Fibroblast of skin of right biceps (primary cell): ENCODE measurements at regions not wholly inside any gene's neighbourhood (a gene's known extent, or its start where the extent isn't known, plus 50 kb on each side); places are given as distances from the start of the nearest gene placed in this dataset.
A peak's percentile ranks its signal among the peaks of the same experiment; 100 is the strongest.

Experiments used
- DNase-seq: peaks from one replicate; pipeline ENCODE4 v3.0.0-alpha.2; 2013

DNA sequence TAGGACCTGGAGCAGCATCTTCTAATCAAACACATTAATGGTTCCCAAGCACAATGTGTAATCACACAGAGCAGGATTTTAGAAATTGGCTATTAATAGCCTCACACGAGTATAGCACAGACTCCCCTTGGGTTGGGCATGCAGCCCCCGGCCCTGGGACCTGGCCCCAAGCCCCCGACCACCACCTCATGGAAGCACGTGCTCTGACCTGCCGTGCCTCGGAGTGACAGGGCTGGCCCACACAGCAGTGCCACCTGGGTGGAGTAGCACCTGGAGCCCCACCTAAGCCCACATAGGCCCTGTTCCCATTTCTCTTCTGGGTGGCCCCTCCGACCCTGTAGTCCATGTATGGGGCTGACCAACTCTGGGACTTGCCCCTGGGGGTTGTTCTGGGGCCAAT lies 171.8 kb downstream of the TTLL2 start:
- DNase-seq: no peak

DNA sequence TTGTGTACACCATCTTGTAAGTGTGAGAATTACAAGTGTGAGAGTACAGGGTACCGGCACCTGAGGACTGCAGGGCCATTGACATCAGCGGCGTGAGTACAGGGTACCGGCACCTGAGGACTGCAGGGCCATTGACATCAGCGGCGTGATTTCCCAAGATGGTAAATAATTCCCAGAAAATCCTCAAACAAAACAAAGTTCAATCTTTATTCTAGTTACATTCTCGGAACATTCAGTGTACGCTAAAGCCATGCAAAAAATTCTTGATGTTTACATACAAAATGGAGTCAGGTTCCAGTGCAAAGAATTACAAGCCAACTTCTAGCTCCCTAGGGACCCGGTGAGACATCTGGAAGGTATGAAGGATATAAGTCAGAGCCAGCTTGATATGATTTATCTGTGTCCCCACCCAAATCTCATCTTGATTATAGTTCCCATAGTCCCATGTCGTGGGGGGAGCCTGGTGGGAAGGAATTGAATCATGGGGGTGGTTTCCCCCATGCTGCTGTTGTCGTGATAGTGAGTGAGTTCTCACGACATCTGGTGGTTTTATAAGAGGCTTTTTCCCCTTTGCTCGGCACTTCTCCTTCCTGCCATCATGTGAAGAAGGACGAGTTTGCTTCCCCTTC lies 172.7 kb downstream of the TTLL2 start:
- DNase-seq: peak; percentile 10

DNA sequence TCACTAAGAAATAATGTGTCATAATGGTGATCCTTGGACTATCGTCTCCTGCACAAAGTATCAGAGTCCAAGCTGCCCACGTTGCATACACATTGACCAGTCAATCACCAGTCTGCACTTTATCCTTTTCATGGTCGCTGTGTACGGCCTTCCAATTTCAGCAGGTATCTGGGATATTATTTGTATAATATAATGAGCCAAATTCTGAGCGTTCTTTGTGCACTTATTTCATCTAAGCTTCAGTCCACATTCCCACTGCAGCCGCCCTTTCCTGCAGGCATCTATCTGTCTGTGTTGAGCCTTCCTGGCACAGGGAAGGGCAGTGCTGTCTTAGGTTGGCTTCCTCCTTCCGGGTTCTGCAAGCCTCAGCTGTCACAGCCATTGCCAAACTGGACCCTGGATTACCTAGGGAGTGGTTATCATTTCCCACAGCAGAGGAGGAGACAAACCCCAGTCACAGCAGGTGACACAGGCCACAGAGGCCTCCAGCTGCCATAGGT lies 174.3 kb downstream of the TTLL2 start:
- no peak for DNase-seq

DNA sequence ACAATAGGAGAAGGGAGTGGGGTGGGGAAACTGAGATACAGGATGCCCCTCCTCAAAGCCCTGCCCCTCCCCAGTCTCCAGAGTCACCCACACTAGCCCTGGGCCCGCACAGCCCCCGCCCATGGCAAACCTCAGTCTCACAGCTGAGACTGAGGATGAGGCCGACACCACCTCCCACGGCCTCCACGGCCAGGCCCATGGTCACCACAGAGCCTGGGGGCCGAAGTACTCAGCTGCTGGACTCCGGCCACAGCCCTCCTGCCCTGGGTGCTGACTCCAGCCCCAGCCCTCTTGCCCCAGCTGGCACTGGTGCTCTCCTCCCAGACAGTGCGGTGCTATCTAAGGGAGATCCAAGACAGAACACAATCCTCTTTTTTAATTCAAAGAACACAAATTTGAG lies 176.1 kb downstream of the TTLL2 start:
- no peak for DNase-seq

- DNase-seq: no peak
Observed at GRCh38 chr6:167501831-167502385, 177.0 kb downstream of the TTLL2 start.

GRCh38 chr6:167502471-167502870 lies 177.6 kb downstream of the TTLL2 start:
- DNase-seq: no peak

- DNase-seq: no peak
Observed at GRCh38 chr6:167504385-167504961, 179.6 kb downstream of the TTLL2 start.

DNA sequence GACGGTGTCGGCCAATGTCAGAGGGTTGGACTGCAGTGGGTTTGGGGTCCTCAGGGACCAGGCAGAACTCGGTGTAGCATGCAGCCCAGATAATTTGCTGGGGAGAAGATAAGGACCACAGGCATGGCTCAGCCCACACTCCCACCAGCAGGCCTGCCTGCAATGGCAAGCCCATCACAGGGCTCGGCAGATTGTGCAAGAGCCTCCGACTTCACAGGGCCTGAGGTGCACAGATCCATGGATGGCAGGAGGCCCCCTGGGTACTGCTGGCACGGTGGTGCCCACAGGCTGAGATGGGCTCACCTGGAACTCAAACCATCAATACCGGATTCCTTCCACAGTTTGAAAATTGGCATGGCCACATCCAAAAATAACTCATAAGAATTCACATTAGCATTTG lies 180.3 kb downstream of the TTLL2 start:
- DNase-seq: no peak

GRCh38 chr6:167505782-167506181 lies 180.9 kb downstream of the TTLL2 start:
- DNase-seq: no peak

GRCh38 chr6:167506443-167507301 lies 181.8 kb downstream of the TTLL2 start:
- no peak for DNase-seq

DNA sequence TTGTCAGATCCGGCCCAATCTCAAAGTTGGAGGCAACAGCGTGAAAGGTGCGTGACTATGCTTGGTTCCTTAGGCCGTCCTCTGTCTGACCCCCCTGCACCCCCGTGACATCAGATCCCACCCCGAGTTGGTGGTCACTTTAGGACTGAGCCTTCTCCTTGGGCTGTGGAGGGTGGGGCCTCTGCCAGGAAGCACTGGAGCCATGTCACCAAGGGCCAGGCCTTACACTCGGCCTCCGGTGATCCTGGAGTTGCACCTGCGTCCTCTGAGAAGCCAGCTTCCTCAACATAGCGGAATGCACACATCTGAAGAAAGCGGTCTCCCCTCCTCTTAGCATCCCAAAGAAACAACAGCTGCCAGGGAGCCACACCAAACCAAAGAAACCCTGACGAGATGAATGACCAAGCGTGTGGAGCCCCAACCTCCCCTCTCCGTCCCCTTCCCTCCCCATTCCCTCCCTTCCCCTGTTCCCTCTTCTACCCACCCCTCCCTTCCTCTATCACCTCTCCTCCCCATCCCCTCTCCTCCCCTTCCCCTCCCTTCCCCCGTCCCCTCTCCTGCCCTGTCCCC lies 182.6 kb downstream of the TTLL2 start:
- DNase-seq: no peak

DNA sequence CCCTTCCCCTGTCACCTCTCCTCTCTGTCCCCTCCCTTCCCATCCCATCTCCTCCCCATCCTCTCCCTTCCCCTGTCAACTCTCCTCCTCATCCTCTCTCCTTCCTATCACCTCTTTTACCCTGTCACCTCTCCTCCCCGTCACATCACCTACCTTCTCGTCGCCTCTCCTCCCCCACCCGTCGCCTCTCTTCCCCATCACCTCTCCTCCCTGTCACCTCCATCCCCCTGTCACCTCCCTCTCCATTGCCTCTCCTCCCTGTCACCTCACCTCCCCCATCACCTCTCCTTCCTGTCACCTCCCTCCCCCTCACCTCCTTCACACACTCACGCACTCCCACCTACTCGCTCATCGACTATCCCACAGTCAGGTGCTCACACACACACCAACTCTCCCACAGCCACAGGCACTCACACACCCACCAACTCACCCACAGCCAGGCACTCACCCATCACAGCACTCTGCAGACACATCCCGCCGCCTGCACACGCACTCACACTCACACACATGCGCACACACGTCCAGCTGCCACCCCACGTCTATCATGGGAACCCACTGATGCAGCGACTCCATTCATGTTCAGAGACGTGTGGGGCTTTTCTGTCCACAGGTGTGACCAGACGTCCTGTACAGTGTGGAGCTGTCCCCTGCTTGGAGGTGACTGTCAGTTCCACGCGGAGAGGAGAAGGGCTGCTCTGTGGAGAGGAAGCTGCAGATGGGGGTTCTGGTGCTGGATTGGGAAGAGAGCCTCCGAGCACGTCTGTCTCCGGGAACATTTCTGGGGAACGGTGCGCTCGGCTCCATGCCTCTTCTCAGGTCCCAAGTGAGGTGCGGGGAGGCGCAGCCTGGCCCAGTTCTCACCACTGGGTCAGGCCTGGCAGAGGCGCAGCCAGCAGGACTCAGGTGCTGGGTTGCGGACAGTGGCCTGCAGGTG lies 184.3 kb downstream of the TTLL2 start:
- no peak for DNase-seq

DNA sequence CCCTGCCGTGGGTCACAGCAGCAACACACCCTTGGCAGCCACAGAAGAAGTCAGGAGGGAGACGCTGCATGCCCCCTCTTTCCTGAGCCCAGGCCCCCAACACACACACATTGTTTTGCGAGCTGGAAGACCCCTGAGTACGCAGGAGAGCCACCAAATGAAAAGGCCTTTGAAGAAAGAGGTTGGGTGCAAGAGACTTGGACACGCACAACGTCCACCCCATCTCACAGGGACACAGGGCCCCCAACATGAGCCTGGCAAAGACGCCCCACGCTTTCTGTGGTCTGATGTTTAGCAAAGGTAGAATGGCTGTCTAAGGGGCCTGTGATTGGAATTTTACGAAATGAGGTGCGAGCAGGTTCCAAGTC lies 185.0 kb downstream of the TTLL2 start:
- no peak for DNase-seq

DNA sequence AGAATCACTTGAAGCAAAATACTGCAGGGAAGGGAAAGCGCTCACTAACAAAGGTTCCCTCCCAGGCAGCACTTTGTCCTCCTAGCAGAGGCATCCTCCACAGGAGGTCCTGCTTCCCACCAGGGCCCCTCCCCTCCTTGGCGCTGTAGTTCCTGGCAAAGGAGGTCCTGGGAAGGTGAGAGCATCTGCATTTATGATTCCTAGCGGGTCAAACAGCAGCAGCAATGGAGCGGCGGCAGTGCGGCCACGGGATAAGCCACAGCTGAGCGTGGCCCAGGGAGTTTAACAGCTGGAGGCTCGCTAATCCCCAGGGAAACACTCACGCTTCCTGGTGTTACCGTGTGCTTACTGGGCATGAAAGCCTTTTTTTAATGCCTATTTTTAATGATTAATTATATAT lies 185.8 kb downstream of the TTLL2 start:
- no peak for DNase-seq

DNA sequence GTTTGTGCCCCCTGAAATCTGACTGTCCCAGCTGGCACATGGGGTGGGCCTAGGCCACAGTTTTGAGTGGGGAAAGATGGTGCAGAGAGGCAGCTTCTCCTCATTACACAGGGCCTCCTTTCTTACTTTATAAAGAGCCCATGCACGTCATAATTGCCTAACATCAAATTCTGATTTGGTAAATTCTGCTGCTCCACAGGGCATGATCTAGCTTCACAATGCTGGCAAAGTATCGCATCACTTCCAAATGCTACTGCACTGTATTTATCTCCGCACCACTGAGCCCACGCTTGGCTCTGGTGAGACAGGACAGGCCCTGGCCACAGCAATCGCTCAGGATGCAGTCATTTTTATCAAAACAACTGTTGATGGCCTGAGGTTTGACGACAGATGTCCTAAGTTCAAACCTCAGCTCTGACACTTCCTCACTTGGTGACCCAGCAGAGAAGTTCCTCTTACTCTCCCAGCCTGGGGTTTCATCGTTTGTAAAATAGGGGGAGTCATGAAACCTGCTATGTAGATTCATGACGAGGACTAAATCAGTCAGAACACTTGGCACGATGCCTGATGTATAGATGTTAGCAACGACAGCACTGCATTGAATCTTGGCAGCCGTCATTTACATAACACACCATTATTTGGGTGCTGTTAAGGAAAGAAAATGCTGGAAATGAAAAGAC lies 187.9 kb downstream of the TTLL2 start:
- no peak for DNase-seq

DNA sequence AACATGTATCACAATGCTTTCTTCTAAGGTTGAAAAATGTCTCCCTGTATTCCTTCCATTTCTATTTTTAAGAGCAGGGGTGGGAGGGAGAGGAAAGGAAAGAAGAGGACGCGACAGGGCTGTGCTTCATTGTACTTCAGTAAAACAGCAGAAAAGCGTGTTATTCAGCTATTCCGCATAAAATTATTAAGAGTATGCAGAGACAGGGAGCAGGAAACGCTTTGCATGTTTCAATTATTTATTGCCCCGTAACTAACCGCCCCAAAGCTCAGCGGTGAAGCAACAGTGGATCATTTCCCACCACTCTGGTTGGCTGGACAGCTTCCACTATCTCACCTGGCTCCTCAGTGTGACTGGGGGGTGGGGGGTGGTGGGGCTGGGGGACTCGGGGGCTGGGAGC lies 188.9 kb downstream of the TTLL2 start:
- DNase-seq: no peak

DNA sequence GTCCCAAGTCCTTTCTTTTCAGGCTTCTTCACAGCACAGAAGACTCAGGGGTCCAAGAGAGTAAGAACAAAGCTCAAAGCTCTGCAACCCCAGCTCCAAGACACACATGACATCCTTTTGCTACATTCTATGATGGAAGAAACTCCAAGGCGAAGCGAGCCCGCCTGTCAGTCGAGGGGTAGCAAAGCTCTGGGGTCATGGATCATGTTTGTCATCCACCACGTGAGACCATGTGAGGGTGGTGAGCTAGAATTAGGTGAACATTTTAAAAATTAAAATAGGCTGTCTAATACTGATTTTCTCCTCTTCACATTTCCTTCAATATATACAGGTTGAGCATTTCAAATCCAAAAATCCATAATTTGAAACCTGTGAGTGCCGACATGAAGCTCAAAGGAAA lies 189.6 kb downstream of the TTLL2 start:
- DNase-seq: no peak

DNA sequence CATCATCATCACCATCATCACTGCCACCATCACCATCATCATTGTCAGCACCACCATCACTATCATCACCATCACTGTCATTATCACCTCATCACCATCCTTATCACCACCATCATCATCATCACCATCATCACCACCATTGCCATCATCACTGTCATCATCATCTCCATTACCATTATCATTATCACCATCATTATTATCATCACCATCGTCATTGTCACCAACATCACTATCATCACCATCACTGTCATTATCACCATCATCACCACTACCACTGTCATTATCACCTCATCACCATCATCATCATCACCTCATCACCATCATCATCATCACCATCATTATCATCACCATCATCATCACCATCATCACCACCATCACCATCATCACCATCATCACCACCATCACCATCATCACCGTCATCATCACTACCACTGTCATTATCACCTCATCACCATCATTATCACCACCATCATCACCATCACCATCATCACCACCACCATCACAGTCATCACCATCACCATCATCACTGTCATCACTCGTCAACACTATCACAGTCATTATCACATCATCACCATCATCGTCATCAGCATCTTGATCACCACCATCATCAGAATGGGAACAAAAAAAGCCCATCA lies 191.1 kb downstream of the TTLL2 start:
- no peak for DNase-seq

GRCh38 chr6:167517254-167517916 lies 192.5 kb downstream of the TTLL2 start:
- no peak for DNase-seq

DNA sequence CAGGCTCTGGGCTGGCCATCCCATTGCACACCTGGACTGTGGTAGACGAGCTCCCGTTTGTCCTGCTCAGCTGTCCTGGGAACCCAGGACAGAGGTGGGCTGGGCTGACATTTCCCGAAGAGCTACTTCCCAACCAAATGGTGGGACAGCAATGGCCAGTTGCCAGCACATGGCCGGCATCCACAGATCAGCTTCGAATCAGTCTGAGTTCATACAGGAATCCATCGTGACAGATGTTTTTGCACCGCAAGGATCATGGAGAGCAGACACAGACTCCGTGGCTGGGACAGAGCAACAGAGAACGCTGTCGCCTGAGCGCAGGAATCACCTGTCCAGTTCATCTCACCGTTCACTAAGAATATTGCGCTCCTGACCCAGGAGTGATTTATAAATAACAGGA lies 198.5 kb downstream of the TTLL2 start:
- no peak for DNase-seq
